Prostate gland (tissue), 2 donors: ENCODE measurements at regions not wholly inside any gene's neighbourhood (a gene's known extent, or its start where the extent isn't known, plus 50 kb on each side); places are given as distances from the start of the nearest gene placed in this dataset.

ENCODE experiments used
- CTCF ChIP-seq, 4 experiments: fragments of 200-600 bp in 2 of 4; fragments of 450-650 bp in 2 of 4; sonication (generic) in 2 of 4; IDR thresholded peaks; 1 replicate in 3 of 4; 2 replicates in 1 of 4; pipeline ENCODE4 v1.5.1; 2016 to 2019; ENCODE audit warnings: antibody characterized with exemption in 4 of 4, mild to moderate bottlenecking in 2 of 4, moderate library complexity in 2 of 4
- POLR2A ChIP-seq: fragments of 450-650 bp; IDR thresholded peaks from one replicate; pipeline ENCODE4 v1.6.1; 2016; ENCODE audit warnings: antibody characterized with exemption, mild to moderate bottlenecking
- POLR2AphosphoS5 ChIP-seq: sonication (generic); formaldehyde crosslinking; IDR thresholded peaks from one replicate; pipeline ENCODE4 v1.6.1; 2017; ENCODE audit warnings: antibody characterized with exemption

GRCh38 chrX:136933611-136934145 lies 53.2 kb upstream of the RBMX start:
- no peak for TF ChIP-seq CTCF (IDR thresholded peaks at IDR 0.05)
- no peak for TF ChIP-seq POLR2A
- TF ChIP-seq POLR2AphosphoS5 = no peak
